ENCODE measurements at regions not wholly inside any gene's neighbourhood (a gene's known extent, or its start where the extent isn't known, plus 50 kb on each side); places are given as distances from the start of the nearest gene placed in this dataset.

DNA sequence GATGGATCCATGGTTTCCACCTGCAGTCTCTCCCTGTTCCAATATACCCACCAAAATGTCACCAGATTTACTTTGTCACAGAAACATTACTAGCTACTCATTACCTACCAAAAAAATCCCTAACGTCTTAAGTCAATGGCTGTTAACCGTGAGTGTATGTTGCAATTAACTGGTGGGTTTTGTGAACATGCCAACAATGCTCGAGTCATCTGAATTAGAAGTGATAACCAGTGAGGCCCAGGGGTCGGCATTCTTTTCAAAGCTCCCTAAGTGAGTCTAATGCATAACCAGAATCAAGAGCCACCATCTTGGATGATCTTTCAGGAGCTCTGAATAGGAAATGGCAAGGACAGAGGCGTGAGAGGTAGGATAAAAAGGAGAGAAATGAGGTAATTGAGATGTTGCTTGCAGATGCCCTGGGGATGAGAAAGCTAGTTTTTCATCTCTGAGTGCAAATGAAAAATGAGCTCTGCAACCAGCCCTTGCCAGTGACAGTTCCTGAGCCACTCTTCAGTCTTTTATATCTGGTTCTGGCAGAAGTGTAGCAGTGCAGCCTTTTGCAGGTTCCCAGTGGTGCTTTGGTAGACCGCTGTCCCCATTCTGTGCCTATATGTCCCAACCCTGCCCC lies 130.0 kb upstream of the RND3 start:
- TF ChIP-seq GABPA (IDR thresholded peaks at IDR 0.05; ENCODE audit: low read depth), result no peak
- TF ChIP-seq, protein P1, sequence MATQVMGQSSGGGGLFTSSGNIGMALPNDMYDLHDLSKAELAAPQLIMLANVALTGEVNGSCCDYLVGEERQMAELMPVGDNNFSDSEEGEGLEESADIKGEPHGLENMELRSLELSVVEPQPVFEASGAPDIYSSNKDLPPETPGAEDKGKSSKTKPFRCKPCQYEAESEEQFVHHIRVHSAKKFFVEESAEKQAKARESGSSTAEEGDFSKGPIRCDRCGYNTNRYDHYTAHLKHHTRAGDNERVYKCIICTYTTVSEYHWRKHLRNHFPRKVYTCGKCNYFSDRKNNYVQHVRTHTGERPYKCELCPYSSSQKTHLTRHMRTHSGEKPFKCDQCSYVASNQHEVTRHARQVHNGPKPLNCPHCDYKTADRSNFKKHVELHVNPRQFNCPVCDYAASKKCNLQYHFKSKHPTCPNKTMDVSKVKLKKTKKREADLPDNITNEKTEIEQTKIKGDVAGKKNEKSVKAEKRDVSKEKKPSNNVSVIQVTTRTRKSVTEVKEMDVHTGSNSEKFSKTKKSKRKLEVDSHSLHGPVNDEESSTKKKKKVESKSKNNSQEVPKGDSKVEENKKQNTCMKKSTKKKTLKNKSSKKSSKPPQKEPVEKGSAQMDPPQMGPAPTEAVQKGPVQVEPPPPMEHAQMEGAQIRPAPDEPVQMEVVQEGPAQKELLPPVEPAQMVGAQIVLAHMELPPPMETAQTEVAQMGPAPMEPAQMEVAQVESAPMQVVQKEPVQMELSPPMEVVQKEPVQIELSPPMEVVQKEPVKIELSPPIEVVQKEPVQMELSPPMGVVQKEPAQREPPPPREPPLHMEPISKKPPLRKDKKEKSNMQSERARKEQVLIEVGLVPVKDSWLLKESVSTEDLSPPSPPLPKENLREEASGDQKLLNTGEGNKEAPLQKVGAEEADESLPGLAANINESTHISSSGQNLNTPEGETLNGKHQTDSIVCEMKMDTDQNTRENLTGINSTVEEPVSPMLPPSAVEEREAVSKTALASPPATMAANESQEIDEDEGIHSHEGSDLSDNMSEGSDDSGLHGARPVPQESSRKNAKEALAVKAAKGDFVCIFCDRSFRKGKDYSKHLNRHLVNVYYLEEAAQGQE (IDR thresholded peaks at IDR 0.05; ENCODE audit: insufficient replicate concordance, low read depth), result no peak
- no peak overlapping the region for H3K27ac ChIP-seq (replicated peaks)
- H3K4me3 ChIP-seq (replicated peaks; ENCODE audit: insufficient read depth, low read length), result no peak overlapping the region
- DNase-seq (ENCODE audit: low read depth in 1 of 2, low spot score in 1 of 2), result no peak
- H3K27me3 ChIP-seq (ENCODE audit: insufficient read depth, poor library complexity, severe bottlenecking), result no peaks in the 10 kb centered on the region

DNA sequence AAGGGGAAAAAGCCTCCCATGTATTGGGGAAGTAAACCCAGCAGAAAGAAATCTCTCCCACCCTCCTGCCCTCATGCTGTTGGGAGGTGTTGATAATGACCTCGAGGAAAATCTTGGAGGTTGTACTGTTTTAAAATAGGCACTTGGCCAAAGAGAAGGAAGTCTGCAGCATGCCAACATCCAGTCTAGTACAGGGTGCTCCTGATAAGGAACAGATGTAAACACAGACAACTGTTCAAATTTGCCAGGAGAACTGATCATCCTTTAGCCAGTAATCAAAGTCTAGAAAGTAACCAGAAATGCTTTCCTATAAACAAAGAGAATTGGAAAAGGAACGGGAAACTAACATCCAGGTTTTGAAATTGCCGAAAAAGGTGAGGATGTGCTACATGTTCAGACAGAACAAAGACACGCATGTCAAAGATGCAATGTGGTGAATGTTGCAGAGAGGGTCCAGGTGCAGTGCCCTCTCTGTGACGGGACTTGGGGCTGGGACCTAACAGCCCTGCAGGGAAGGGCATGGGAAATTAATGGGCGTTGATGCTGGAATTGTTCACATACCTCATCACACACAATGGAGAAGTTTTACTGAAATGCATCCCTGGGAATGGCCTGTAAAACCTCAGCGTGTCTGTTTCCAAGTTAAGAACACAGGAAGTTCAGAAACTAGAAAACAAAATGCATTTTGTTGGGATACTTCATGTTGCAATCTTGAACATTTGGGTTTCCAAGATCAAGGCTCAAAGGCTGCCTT lies 125.7 kb upstream of the RND3 start:
- TF ChIP-seq SPI1 (IDR thresholded peaks at IDR 0.05; ENCODE audit: borderline replicate concordance, low read depth), result no peak
- no peak for DNase-seq (ENCODE audit: low read depth in 1 of 2, low spot score in 1 of 2)
- H3K27me3 ChIP-seq (ENCODE audit: insufficient read depth, poor library complexity, severe bottlenecking), result no peaks in the 10 kb centered on the region
- no peak overlapping the region for H3K27ac ChIP-seq (replicated peaks)
- H3K4me3 ChIP-seq (replicated peaks; ENCODE audit: insufficient read depth, low read length), result no peak overlapping the region

DNA sequence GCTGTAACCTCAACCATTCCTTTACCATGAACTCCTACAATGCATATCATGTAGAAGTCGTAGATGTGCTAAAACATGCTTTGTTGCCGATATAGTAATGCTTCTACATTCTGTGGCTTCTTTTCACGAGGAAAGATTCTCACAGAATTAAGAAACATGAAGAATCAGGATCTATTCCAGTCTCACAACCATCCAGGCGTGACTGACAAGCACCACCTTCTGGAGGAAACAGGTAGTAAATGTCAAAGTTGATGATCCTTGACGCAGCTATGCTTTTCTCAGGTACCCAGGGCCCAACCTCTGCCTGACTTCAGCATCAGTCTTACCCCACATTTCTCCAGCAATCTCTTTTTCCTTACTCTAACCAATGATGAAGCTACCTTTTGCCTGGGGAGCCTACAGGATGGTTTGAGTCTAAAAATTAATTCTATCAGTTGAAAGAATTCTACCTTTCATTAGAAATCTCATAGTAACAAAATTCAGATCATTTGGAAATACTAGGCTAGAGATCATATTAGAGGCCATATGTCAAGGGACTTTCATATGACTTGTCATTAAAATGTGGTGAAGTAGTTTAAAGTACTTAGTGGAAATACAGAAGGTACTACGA lies 123.3 kb upstream of the RND3 start:
- DNase-seq (ENCODE audit: low read depth in 1 of 2, low spot score in 1 of 2), result peak in 1 of 2 experiments; percentile 5
- Histone ChIP-seq H3K27ac (replicated peaks) (no peak overlapping the region), H3K4me3 (replicated peaks; ENCODE audit: insufficient read depth, low read length) (no peak overlapping the region), H3K27me3 (ENCODE audit: insufficient read depth, poor library complexity, severe bottlenecking) (no peaks in the 10 kb centered on the region)
- TF ChIP-seq, protein P2, sequence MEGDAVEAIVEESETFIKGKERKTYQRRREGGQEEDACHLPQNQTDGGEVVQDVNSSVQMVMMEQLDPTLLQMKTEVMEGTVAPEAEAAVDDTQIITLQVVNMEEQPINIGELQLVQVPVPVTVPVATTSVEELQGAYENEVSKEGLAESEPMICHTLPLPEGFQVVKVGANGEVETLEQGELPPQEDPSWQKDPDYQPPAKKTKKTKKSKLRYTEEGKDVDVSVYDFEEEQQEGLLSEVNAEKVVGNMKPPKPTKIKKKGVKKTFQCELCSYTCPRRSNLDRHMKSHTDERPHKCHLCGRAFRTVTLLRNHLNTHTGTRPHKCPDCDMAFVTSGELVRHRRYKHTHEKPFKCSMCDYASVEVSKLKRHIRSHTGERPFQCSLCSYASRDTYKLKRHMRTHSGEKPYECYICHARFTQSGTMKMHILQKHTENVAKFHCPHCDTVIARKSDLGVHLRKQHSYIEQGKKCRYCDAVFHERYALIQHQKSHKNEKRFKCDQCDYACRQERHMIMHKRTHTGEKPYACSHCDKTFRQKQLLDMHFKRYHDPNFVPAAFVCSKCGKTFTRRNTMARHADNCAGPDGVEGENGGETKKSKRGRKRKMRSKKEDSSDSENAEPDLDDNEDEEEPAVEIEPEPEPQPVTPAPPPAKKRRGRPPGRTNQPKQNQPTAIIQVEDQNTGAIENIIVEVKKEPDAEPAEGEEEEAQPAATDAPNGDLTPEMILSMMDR (IDR thresholded peaks at IDR 0.05; ENCODE audit: insufficient read depth, low read length), result no peak
- TF ChIP-seq, protein P1 (IDR thresholded peaks at IDR 0.05; ENCODE audit: insufficient replicate concordance, low read depth), result no peak
- TF ChIP-seq GABPA (IDR thresholded peaks at IDR 0.05; ENCODE audit: low read depth) (no peak), SPI1 (IDR thresholded peaks at IDR 0.05; ENCODE audit: borderline replicate concordance, low read depth) (no peak), POLR2AphosphoS5 (IDR thresholded peaks at IDR 0.05; ENCODE audit: low read depth) (no peak)

DNA sequence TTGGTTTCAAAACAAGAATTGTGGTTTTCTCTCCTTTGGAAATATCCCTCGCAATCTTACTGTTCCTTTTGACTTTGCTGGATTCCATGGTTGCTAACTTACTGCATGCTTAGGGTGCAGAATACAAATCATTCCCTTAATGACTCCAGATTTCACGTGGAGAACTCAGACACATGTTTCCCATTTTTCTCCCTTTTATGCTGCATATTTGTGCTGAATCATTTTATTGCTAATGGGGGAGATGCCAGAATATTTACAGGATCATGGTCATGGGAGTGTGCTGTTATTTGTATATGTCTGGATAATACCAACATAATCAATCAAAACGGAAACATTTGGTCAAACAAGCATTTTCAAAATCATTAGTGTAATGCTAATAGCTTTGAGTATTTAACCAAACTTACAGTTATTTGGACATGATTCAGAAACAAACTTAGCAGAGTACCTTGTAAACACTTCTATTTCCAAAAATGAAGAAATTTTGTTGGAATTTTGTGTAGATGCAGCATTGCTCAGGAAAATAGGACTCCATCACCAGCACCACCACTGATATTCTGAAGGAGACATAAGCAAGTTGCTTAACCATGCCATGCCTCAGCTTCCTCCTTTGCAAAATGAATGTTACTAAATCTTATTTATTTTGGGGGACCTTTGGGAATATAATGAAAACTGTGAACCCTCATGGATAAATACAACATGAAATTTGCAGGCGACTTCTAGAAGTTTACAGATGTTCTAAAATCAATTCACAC lies 122.5 kb upstream of the RND3 start:
- H3K27ac ChIP-seq (replicated peaks), result no peak overlapping the region
- no peak for TF ChIP-seq SPI1 (IDR thresholded peaks at IDR 0.05; ENCODE audit: borderline replicate concordance, low read depth)
- TF ChIP-seq, protein P2 (IDR thresholded peaks at IDR 0.05; ENCODE audit: insufficient read depth, low read length), result no peak
- TF ChIP-seq, protein P1 (IDR thresholded peaks at IDR 0.05; ENCODE audit: insufficient replicate concordance, low read depth), result no peak
- TF ChIP-seq GABPA (IDR thresholded peaks at IDR 0.05; ENCODE audit: low read depth), result no peak
- no peak overlapping the region for H3K4me3 ChIP-seq (replicated peaks; ENCODE audit: insufficient read depth, low read length)
- H3K27me3 ChIP-seq (ENCODE audit: insufficient read depth, poor library complexity, severe bottlenecking), result no peaks in the 10 kb centered on the region
- no peak for DNase-seq (ENCODE audit: low read depth in 1 of 2, low spot score in 1 of 2)
